GM12891 (cell line): ENCODE measurements at regions not wholly inside any gene's neighbourhood (a gene's known extent, or its start where the extent isn't known, plus 50 kb on each side); places are given as distances from the start of the nearest gene placed in this dataset.

Source experiments
- DNase-seq: peaks from one replicate; pipeline ENCODE4 v3.0.0; 2011; ENCODE audit warnings: low spot score; ENCODE audit not compliant: insufficient read length
- FAIRE-seq: peaks from 2 replicates; lab custom pipeline; 2011; peaks lifted over from hg19 to GRCh38; lab: Jason Lieb, UNC
- PAX5 ChIP-seq: IDR thresholded peaks from 2 replicates; pipeline ENCODE4 v1.6.1; 2011; ENCODE audit warnings: low read length, moderate library complexity, mild to moderate bottlenecking; ENCODE audit not compliant: insufficient read depth, severe bottlenecking
- POLR2A ChIP-seq: IDR thresholded peaks from 2 replicates; pipeline ENCODE4 v1.6.1; 2011; ENCODE audit warnings: low read depth, low read length, control low read depth
- POLR2AphosphoS5 ChIP-seq: IDR thresholded peaks from 2 replicates; pipeline ENCODE4 v1.6.1; 2011; ENCODE audit warnings: low read depth, low read length, control low read depth
- POU2F2 ChIP-seq: IDR thresholded peaks from 2 replicates; pipeline ENCODE4 v1.6.1; 2011; ENCODE audit warnings: low read depth, mild to moderate bottlenecking, control low read depth, low read length, moderate library complexity
- SPI1 ChIP-seq: IDR thresholded peaks from 2 replicates; pipeline ENCODE4 v1.6.1; 2011; ENCODE audit warnings: low read depth, low read length, control low read depth
- TAF1 ChIP-seq: IDR thresholded peaks from 2 replicates; pipeline ENCODE4 v1.6.1; 2011; ENCODE audit warnings: low read depth, low read length, control low read depth

DNA sequence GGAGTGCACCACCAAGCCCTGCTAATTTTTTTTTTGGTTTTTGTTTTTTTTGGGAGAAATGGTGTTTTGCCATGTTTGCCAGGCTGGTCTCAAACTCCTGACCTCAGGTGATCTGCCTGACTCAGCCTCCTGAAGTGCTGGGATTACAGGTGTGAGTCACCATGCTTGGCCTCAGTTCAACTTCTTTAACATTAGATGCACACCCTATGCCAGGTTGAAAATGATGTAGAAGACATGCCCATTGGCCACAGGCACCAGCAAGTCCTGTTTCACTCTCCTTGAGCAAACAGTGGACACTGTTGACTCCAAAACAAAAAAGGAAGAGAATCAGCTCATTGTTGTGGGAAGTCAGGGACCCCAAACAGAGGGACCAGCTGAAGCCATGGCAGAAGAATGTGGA is 1205.3 kb downstream of the REEP3 start:
- no peak for TF ChIP-seq TAF1
- no peak for TF ChIP-seq POLR2A
- TF ChIP-seq PAX5 = no peak
- TF ChIP-seq POLR2AphosphoS5 = no peak
- no peak for TF ChIP-seq POU2F2
- TF ChIP-seq SPI1 = no peak
- FAIRE-seq (no peak), DNase-seq (no peak)

- no peak for FAIRE-seq
- TF ChIP-seq TAF1 = no peak
- TF ChIP-seq SPI1 = no peak
- TF ChIP-seq POLR2A = no peak
- no peak for TF ChIP-seq PAX5
- no peak for TF ChIP-seq POU2F2
- TF ChIP-seq POLR2AphosphoS5 = no peak
- DNase-seq = no peak
These were observed 1209.8 kb downstream of the REEP3 start for GRCh38 chr10:64731016-64731415.

GRCh38 chr10:64732372-64732957 is 1211.3 kb downstream of the REEP3 start:
- TF ChIP-seq SPI1 (no peak), POU2F2 (no peak), POLR2AphosphoS5 (no peak), PAX5 (no peak), TAF1 (no peak), POLR2A (no peak)
- no peak for DNase-seq
- no peak for FAIRE-seq

GRCh38 chr10:64733980-64734379 is 1212.8 kb downstream of the REEP3 start:
- TF ChIP-seq SPI1 (no peak), PAX5 (no peak), TAF1 (no peak), POLR2AphosphoS5 (no peak), POLR2A (no peak), POU2F2 (no peak)
- DNase-seq = no peak
- no peak for FAIRE-seq

GRCh38 chr10:64738462-64738861 is 1217.3 kb downstream of the REEP3 start:
- no peak for TF ChIP-seq POLR2AphosphoS5
- TF ChIP-seq SPI1 = no peak
- TF ChIP-seq TAF1 = no peak
- TF ChIP-seq POU2F2 = no peak
- TF ChIP-seq POLR2A = no peak
- TF ChIP-seq PAX5 = no peak
- DNase-seq (no peak), FAIRE-seq (no peak)

- TF ChIP-seq SPI1 (no peak), TAF1 (no peak), POLR2A (no peak), PAX5 (no peak), POU2F2 (no peak), POLR2AphosphoS5 (no peak)
- FAIRE-seq = no peak
- no peak for DNase-seq
These were observed 1224.4 kb downstream of the REEP3 start for GRCh38 chr10:64745565-64745964.

DNA sequence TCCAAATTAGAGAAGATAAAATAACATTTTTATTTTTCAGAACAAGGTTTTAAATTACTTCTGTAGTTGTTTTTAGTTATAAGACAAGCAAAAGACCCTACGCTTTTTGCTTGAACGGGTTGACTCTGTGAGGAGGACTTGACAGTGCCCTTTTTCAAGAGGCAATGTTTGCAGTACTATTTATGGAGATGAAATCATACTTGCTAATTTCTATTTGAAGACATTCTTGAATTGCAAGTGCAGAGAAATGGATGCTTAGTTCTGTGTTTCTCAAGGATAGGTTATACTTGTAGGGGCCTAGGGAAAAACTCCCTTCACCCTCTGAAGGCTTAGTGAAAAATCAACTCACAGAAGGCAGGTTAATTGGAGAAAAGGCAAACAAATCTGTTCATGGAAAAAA is 1229.5 kb downstream of the REEP3 start:
- FAIRE-seq (no peak), DNase-seq (no peak)

GRCh38 chr10:64753516-64753915 is 1232.3 kb downstream of the REEP3 start:
- FAIRE-seq = no peak

More for the DNA sequence above, 1229.5 kb downstream of the REEP3 start:
- TF ChIP-seq TAF1 (no peak), PAX5 (no peak), POU2F2 (no peak), POLR2AphosphoS5 (no peak)

DNA sequence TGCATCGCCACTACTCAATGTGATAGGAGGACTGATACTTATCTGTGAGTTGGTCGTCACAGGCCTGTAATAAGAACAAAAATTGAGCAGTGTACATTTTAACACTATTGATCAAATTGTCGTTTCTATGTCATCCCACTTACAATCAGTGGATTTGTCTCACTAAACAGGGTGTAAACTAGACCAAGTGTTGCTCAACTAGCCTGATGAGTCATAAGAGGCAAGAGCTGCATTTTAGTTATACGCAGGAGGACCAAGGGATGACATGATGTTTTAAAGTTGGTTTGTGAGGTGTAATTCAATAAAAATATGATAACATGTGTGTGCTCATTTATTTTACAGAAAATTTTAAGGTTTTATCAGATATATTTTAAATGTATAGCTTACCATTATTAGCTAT is 1239.2 kb downstream of the REEP3 start:
- FAIRE-seq (no peak), DNase-seq (no peak)
- no peak for TF ChIP-seq POLR2A
- no peak for TF ChIP-seq POLR2AphosphoS5
- no peak for TF ChIP-seq TAF1
- TF ChIP-seq SPI1 = no peak
- TF ChIP-seq PAX5 = no peak
- TF ChIP-seq POU2F2 = no peak

More at GRCh38 chr10:64753516-64753915, 1232.3 kb downstream of the REEP3 start:
- TF ChIP-seq POLR2A (no peak), POU2F2 (no peak), TAF1 (no peak), SPI1 (no peak), POLR2AphosphoS5 (no peak), PAX5 (no peak)
- DNase-seq = no peak
